HEK293T (cell line): ENCODE measurements at regions not wholly inside any gene's neighbourhood (a gene's known extent, or its start where the extent isn't known, plus 50 kb on each side); places are given as distances from the start of the nearest gene placed in this dataset.
"Not testable (repeated sequence)": the region's sequence is repeated elsewhere in the genome, so short reads cannot be mapped to it uniquely, and the experiment has no call there.

Source experiments
- CTCF ChIA-PET: fragments of 350-600 bp; formaldehyde crosslinking; extraction: SDS; loops from one replicate; lab custom pipeline; 2021; ENCODE audit warnings: antibody characterized with exemption, inconsistent platforms; lab: Yijun Ruan, JAX
- POLR2A ChIA-PET: fragments of 350-600 bp; formaldehyde crosslinking; extraction: SDS; loops from one replicate; lab custom pipeline; 2020; ENCODE audit warnings: antibody characterized with exemption, inconsistent platforms; lab: Yijun Ruan, JAX
- DNase-seq: peaks from one replicate; pipeline ENCODE4 v3.0.0; 2012; ENCODE audit warnings: mixed read lengths; ENCODE audit errors: extremely low spot score
- ARNT ChIP-seq: fragments of 450-650 bp; IDR thresholded peaks from 2 replicates; pipeline ENCODE4 v1.6.1; 2017; ENCODE audit warnings: mild to moderate bottlenecking
- BHLHE40 ChIP-seq: fragments of 450-650 bp; IDR thresholded peaks from 2 replicates; pipeline ENCODE4 v1.6.1; 2016; ENCODE audit warnings: mild to moderate bottlenecking, moderate library complexity, borderline replicate concordance
- CTBP1 ChIP-seq: fragments of 450-650 bp; IDR thresholded peaks from 2 replicates; pipeline ENCODE4 v1.6.1; 2016; ENCODE audit warnings: borderline replicate concordance
- ELF4 ChIP-seq: fragments of 450-650 bp; IDR thresholded peaks from 2 replicates; pipeline ENCODE4 v1.6.1; 2017; ENCODE audit warnings: antibody characterized with exemption
- FOXA1 ChIP-seq: fragments of 450-650 bp; IDR thresholded peaks from 2 replicates; pipeline ENCODE4 v1.6.1; 2016; ENCODE audit warnings: mild to moderate bottlenecking
- FOXK2 ChIP-seq: fragments of 450-650 bp; IDR thresholded peaks from 2 replicates; pipeline ENCODE4 v1.6.1; 2016; ENCODE audit warnings: mild to moderate bottlenecking
- FOXM1 ChIP-seq: fragments of 450-650 bp; IDR thresholded peaks from 2 replicates; pipeline ENCODE4 v1.6.1; 2017; ENCODE audit warnings: mild to moderate bottlenecking, borderline replicate concordance
- HDGF ChIP-seq: fragments of 450-650 bp; IDR thresholded peaks from 2 replicates; pipeline ENCODE4 v1.6.1; 2017; ENCODE audit warnings: antibody characterized with exemption, borderline replicate concordance
- L3MBTL2 ChIP-seq: fragments of 450-650 bp; conservative IDR thresholded peaks from 2 replicates; pipeline ENCODE4 v1.6.1; 2016; ENCODE audit warnings: mild to moderate bottlenecking
- LEF1 ChIP-seq: fragments of 450-650 bp; IDR thresholded peaks from 2 replicates; pipeline ENCODE4 v1.6.1; 2017; ENCODE audit warnings: mild to moderate bottlenecking, borderline replicate concordance
- NFRKB ChIP-seq: fragments of 450-650 bp; IDR thresholded peaks from 2 replicates; pipeline ENCODE4 v1.6.1; 2016; ENCODE audit warnings: mild to moderate bottlenecking, moderate library complexity
- SP1 ChIP-seq: fragments of 450-650 bp; IDR thresholded peaks from 2 replicates; pipeline ENCODE4 v1.6.1; 2017
- SUZ12 ChIP-seq: fragments of 450-650 bp; IDR thresholded peaks from 2 replicates; pipeline ENCODE4 v1.6.1; 2016; ENCODE audit warnings: mild to moderate bottlenecking
- TARDBP ChIP-seq: fragments of 450-650 bp; IDR thresholded peaks from 2 replicates; pipeline ENCODE4 v1.6.1; 2016
- ZNF384 ChIP-seq: fragments of 450-650 bp; IDR thresholded peaks from 2 replicates; pipeline ENCODE4 v1.6.1; 2016
- TF ChIP-seq, protein P1 (sequence below): fragments of 450-650 bp; IDR thresholded peaks from 2 replicates; pipeline ENCODE4 v1.6.1; 2016

DNA sequence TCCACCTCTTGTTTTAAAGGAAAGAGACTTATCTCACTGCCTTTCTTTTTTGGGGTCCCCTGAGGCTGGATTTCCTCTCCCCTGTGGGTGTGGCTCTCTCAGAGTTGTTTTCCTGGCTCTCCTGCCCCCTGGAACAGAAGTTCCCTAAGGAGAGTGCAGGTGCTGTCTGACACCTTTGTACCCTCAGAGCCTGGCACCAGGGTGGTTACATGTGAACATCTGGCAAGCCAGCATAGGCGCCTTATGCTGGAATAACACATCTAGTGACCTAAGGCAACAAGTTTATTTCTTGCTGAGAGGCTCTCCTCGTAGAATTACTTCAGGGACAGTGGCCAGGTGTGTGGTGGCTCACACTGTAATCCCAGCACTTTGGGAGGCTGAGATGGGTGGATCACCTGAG, 172.9 kb upstream of the PTCH1 start:
- no peak for DNase-seq
- POLR2A ChIA-PET: no interaction called here
- TF ChIP-seq ARNT (no peak), SP1 (no peak), ZNF384 (no peak), HDGF (no peak), CTBP1 (no peak), FOXA1 (no peak), L3MBTL2 (no peak), BHLHE40 (no peak), TARDBP (no peak), FOXK2 (no peak), LEF1 (no peak), ELF4 (no peak), NFRKB (no peak), SUZ12 (no peak), FOXM1 (no peak)
- TF ChIP-seq, protein P1, sequence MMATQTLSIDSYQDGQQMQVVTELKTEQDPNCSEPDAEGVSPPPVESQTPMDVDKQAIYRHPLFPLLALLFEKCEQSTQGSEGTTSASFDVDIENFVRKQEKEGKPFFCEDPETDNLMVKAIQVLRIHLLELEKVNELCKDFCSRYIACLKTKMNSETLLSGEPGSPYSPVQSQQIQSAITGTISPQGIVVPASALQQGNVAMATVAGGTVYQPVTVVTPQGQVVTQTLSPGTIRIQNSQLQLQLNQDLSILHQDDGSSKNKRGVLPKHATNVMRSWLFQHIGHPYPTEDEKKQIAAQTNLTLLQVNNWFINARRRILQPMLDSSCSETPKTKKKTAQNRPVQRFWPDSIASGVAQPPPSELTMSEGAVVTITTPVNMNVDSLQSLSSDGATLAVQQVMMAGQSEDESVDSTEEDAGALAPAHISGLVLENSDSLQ: no peak
- CTCF ChIA-PET: no interaction called here

DNA sequence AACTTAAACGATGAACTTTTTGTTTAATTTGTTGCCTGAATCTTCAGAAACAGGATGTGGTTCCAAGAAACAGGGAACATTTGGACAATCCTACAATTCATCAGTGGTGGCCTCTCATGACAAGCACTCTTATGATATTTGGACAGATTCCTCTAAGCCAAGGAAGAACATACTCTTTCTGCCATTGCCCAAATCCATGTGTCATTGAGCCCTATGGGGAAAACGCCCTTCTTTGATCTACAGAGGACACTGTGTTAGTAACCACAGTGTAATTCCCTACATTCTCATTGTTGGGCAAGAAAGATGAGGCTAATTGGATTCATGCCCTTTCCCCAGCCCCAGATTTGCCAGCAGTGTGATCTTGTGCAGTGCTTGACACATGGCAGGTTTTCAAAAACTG, 167.7 kb upstream of the PTCH1 start:
- ChIA-PET POLR2A (no interaction called here), CTCF (no interaction called here)
- DNase-seq: no peak
- TF ChIP-seq CTBP1 (no peak), FOXA1 (no peak), FOXK2 (no peak), SP1 (no peak), L3MBTL2 (no peak), BHLHE40 (no peak), LEF1 (no peak), ARNT (no peak), SUZ12 (no peak), ELF4 (no peak)
- TF ChIP-seq, protein P1: no peak

DNA sequence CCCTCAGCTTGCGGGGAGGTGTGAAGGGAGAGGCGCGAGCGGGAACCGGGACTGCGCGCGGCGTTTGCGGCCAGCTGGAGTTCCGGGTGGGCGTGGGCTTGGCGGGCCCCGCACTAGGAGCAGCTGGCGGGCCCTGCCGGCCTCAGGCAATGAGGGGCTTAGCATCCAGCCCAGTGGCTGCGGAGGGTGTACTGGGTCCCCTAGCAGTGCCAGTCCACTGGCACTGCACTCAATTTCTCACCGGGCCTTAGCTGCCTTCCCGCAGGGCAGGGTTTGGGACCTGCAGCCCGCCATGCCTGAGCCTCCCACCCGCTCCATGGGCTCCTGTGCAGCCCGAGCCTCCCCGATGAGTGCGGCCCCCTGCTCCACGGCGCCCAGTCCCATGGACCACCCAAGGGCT, 163.5 kb upstream of the PTCH1 start:
- POLR2A ChIA-PET, CTCF ChIA-PET: not testable (repeated sequence)

DNA sequence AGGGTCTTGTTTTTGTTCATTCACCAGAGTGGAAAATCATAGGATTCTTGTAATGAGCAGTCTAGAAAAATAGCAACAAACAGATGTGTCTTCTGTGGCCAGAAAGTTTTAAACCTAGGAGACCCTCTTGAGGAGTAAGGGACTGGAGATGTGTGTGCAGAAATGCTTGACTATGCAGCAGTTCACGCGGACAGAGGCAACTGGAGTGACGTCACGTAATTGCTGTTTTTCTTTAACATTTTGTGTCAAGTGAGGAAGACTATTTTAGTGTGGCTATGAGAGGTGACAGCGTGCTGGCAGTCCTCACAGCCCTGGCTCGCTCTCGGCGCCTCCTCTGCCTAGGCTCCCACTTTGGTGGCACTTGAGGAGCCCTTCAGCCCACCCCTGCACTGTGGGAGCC, 163.1 kb upstream of the PTCH1 start:
- TF ChIP-seq ARNT (no peak), SUZ12 (no peak), SP1 (no peak), ELF4 (no peak), TARDBP (no peak), HDGF (no peak), CTBP1 (no peak)
- no peak for DNase-seq
- ChIA-PET CTCF (no interaction called here), POLR2A (no interaction called here)

More for the DNA sequence above, 163.5 kb upstream of the PTCH1 start:
- not testable (repeated sequence) for DNase-seq

DNA sequence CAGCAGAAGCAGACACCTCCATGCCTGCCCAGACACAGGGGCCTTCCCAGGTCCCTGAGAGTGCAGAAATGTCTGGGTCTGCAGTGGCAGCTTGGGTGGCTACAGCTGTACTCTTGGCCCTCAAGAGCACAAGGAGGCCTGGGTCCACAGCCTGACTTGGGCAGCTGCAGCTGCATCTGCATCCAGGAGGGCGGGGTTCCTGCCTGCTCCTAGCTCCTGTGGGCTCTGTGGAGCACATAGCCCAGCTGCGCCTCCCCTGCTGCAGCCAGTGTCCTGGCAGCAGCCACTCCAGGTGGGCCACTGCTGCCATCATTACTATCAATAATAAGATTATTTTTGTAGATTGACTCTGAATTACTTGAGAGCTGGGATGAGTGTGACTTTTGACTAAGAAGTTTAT, 162.0 kb upstream of the PTCH1 start:
- POLR2A ChIA-PET: no interaction called here
- CTCF ChIA-PET: no interaction called here
- TF ChIP-seq SUZ12 (no peak), L3MBTL2 (no peak), FOXK2 (no peak), BHLHE40 (no peak), LEF1 (no peak), HDGF (no peak), CTBP1 (no peak), SP1 (no peak), TARDBP (no peak), ELF4 (no peak), NFRKB (no peak)
- TF ChIP-seq, protein P1: no peak
- no peak for DNase-seq

DNA sequence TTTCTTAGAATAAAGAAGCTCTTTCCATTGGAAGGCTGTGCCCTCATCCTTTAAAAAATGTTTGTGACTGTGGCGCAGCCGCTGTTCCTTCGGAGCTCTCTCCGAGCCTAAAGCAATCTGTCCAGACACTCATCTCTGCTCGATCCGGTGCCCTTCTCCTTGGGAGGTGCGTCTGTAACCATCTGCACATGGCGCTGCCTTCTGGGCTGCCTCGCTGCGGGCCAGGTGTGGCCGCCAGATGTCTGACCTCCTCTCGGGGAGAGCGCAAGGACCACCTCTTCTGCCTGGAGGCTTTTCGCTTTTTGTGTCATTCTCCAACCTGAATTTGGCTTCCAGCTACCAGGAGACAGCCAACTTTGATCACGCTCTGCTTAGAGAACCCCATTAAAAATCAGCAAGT, 153.4 kb upstream of the PTCH1 start:
- TF ChIP-seq LEF1 (no peak), FOXA1 (no peak), SP1 (no peak), FOXK2 (no peak), NFRKB (no peak), BHLHE40 (no peak), TARDBP (no peak), HDGF (no peak), FOXM1 (no peak), SUZ12 (no peak), ELF4 (no peak), ZNF384 (no peak), ARNT (no peak), L3MBTL2 (no peak)
- TF ChIP-seq, protein P1: no peak
- CTCF ChIA-PET: no interaction called here
- no peak for DNase-seq

DNA sequence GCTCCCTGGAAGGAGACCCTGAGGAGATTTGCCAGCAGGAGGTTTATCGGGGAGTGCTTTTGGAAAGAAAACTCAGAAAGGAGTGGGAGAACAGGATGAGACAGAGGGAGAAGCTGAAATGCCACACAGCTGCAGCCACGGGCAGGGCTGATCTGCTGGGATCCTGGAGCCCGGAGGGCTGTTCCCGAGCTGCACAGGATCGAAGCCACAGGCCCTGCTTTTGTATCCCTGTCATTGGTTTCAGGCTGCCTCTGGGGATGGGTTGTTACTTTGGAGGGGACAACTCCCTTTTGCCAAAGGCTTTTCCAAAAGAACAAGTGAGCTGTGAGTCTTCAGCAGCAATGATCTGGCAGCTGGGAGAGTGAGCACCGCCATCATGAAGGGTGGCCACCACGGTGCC, 152.5 kb upstream of the PTCH1 start:
- TF ChIP-seq LEF1 (no peak), L3MBTL2 (no peak), SP1 (no peak), HDGF (no peak), ARNT (no peak), FOXA1 (no peak), NFRKB (no peak), ELF4 (no peak), FOXK2 (no peak), BHLHE40 (no peak), ZNF384 (no peak)
- DNase-seq: no peak
- CTCF ChIA-PET: no interaction called here
- POLR2A ChIA-PET: no interaction called here

More for the DNA sequence above, 153.4 kb upstream of the PTCH1 start:
- POLR2A ChIA-PET: interaction anchor here (0.5 kb wide), 1 partner anchor 41 kb away, joined by 3 read pairs; no protein-coding TSS in a partner anchor
